NCI-H2196 (cell line): ENCODE measurements at regions not wholly inside any gene's neighbourhood (a gene's known extent, or its start where the extent isn't known, plus 50 kb on each side); places are given as distances from the start of the nearest gene placed in this dataset.
"Not testable (repeated sequence)": the region's sequence is repeated elsewhere in the genome, so short reads cannot be mapped to it uniquely, and the experiment has no call there.

Source experiments
- DNase-seq: peaks from one replicate; lab custom pipeline; 2025; ENCODE audit not compliant: unreplicated experiment; lab: John Stamatoyannopoulos, UW

- peak; percentile 57 for DNase-seq
Measured at GRCh38 chr3:180743813-180744590, 64.7 kb upstream of the CCDC39 start.

- DNase-seq, result no peak
Measured at GRCh38 chr3:180747805-180748361, 68.6 kb upstream of the CCDC39 start.

GRCh38 chr3:180749322-180749721 is 70.0 kb upstream of the CCDC39 start:
- DNase-seq, result no peak

GRCh38 chr3:180749796-180750195 is 70.5 kb upstream of the CCDC39 start:
- no peak for DNase-seq

GRCh38 chr3:180755556-180755955 is 76.3 kb upstream of the CCDC39 start:
- no peak for DNase-seq

- no peak for DNase-seq
Measured at GRCh38 chr3:180762866-180763265, 83.6 kb upstream of the CCDC39 start.

GRCh38 chr3:180764481-180764880 is 85.2 kb upstream of the CCDC39 start:
- DNase-seq, result no peak

GRCh38 chr3:180770639-180771038 is 91.3 kb upstream of the CCDC39 start:
- DNase-seq, result no peak

- no peak for DNase-seq
Measured at GRCh38 chr3:180776433-180776832, 97.1 kb upstream of the CCDC39 start.

GRCh38 chr3:180782195-180782984 is 103.1 kb upstream of the CCDC39 start:
- DNase-seq, result no peak

GRCh38 chr3:180786227-180786626 is 106.9 kb upstream of the CCDC39 start:
- DNase-seq, result not testable (repeated sequence)

GRCh38 chr3:180789774-180790173 is 110.5 kb upstream of the CCDC39 start:
- no peak for DNase-seq

- DNase-seq, result no peak
Measured at GRCh38 chr3:180798197-180798596, 114.3 kb upstream of the FXR1 start.

- DNase-seq, result peak; percentile 61
Measured at GRCh38 chr3:180802837-180803236, 109.6 kb upstream of the FXR1 start.

GRCh38 chr3:180804916-180805315 is 107.6 kb upstream of the FXR1 start:
- peak; percentile 36 for DNase-seq

GRCh38 chr3:180808823-180809575 is 103.5 kb upstream of the FXR1 start:
- DNase-seq, result peak; percentile 30

- DNase-seq, result no peak
Measured at GRCh38 chr3:180820400-180820799, 92.1 kb upstream of the FXR1 start.

GRCh38 chr3:180825964-180826363 is 86.5 kb upstream of the FXR1 start:
- DNase-seq, result no peak

GRCh38 chr3:180827171-180827570 is 85.3 kb upstream of the FXR1 start:
- no peak for DNase-seq

- no peak for DNase-seq
Measured at GRCh38 chr3:180828001-180828720, 84.3 kb upstream of the FXR1 start.
